Stimulated activated CD8-positive, alpha-beta memory T cell treated with anti-CD3 and anti-CD28 coated beads, Interleukin-7, amount 100 ng/mL, for 48 hours (primary cell): ENCODE measurements at regions not wholly inside any gene's neighbourhood (a gene's known extent, or its start where the extent isn't known, plus 50 kb on each side); places are given as distances from the start of the nearest gene placed in this dataset.
"Not testable (repeated sequence)": the region's sequence is repeated elsewhere in the genome, so short reads cannot be mapped to it uniquely, and the experiment has no call there.

Experiments used
- DNase-seq, 2 donors: peaks; one replicate each; pipeline ENCODE4 v3.0.0-alpha.2; 2020; ENCODE audit warnings: low read depth in 1 of 2; ENCODE audit errors: extremely low read depth in 1 of 2

GRCh38 chrX:1767026-1767425 lies 152.2 kb downstream of the ASMT start:
- no peak for DNase-seq

GRCh38 chrX:1778817-1779216 lies 164.0 kb downstream of the ASMT start:
- DNase-seq = no peak

- DNase-seq = no peak
Measured at GRCh38 chrX:1779626-1780025, 164.8 kb downstream of the ASMT start.

- no peak for DNase-seq
Measured at GRCh38 chrX:1781766-1782165, 166.9 kb downstream of the ASMT start.

GRCh38 chrX:1784773-1785172 lies 169.9 kb downstream of the ASMT start:
- no peak for DNase-seq

GRCh38 chrX:1788300-1788911 lies 173.5 kb downstream of the ASMT start:
- no peak for DNase-seq

- no peak for DNase-seq
Measured at GRCh38 chrX:1792636-1793035, 177.8 kb downstream of the ASMT start.

GRCh38 chrX:1794586-1794985 lies 179.7 kb downstream of the ASMT start:
- no peak for DNase-seq

GRCh38 chrX:1802912-1803311 lies 188.1 kb downstream of the ASMT start:
- no peak for DNase-seq

GRCh38 chrX:1803741-1804140 lies 188.9 kb downstream of the ASMT start:
- no peak for DNase-seq

- DNase-seq = no peak
Measured at GRCh38 chrX:1807301-1807731, 192.5 kb downstream of the ASMT start.

- no peak for DNase-seq
Measured at GRCh38 chrX:1809581-1809980, 194.7 kb downstream of the ASMT start.

- DNase-seq = no peak
Measured at GRCh38 chrX:1813809-1814208, 198.9 kb downstream of the ASMT start.

- no peak for DNase-seq
Measured at GRCh38 chrX:1815456-1816175, 200.8 kb downstream of the ASMT start.

- DNase-seq = not testable (repeated sequence)
Measured at GRCh38 chrX:1816387-1816982, 201.6 kb downstream of the ASMT start.

- no peak for DNase-seq
Measured at GRCh38 chrX:1821846-1822245, 207.0 kb downstream of the ASMT start.

GRCh38 chrX:1824855-1825254 lies 210.0 kb downstream of the ASMT start:
- DNase-seq = no peak

- DNase-seq = no peak
Measured at GRCh38 chrX:1833656-1834360, 218.9 kb downstream of the ASMT start.

GRCh38 chrX:1835056-1835455 lies 220.2 kb downstream of the ASMT start:
- no peak for DNase-seq

GRCh38 chrX:1836683-1837082 lies 221.8 kb downstream of the ASMT start:
- DNase-seq = no peak

GRCh38 chrX:1841746-1842145 lies 226.9 kb downstream of the ASMT start:
- no peak for DNase-seq

- not testable (repeated sequence) for DNase-seq
Measured at GRCh38 chrX:1847000-1847399, 232.1 kb downstream of the ASMT start.
